DOHH2 (cell line): ENCODE measurements at regions not wholly inside any gene's neighbourhood (a gene's known extent, or its start where the extent isn't known, plus 50 kb on each side); places are given as distances from the start of the nearest gene placed in this dataset.

ENCODE experiments used
- EZH2phosphoT487 ChIP-seq: fragments of 200-600 bp; sonication (generic); IDR thresholded peaks from 2 replicates; pipeline ENCODE4 v1.6.1; 2017; ENCODE audit warnings: borderline replicate concordance, mild to moderate bottlenecking, antibody characterized with exemption, low read length, moderate library complexity, mixed read lengths
- TF ChIP-seq, protein P1 (sequence below): fragments of 200-600 bp; sonication (generic); IDR thresholded peaks from one replicate; pipeline ENCODE4 v1.5.1; 2014; ENCODE audit warnings: antibody characterized with exemption, mild to moderate bottlenecking, low read depth, low read length; ENCODE audit not compliant: poor library complexity, severe bottlenecking

DNA sequence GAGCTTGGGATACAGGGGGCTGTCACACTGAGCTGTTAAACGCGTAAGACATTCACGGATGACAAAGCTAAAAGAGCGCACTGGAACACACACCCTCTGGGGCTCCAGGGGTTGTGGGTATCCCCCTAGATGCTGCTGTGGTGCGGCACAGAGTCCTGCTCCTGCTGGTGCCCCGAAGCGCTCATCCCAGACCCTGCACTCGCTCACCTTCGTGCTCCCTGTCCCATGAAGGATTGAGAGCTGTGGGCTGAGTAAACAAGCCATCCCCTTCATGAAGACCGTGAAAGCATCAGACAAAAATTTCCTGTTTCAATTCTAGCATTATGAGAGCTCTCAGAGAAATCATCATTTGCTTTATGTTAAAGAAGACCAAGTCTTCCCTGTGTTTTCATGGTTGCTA, 463.5 kb upstream of the ADGRL2 start:
- TF ChIP-seq, protein P1, sequence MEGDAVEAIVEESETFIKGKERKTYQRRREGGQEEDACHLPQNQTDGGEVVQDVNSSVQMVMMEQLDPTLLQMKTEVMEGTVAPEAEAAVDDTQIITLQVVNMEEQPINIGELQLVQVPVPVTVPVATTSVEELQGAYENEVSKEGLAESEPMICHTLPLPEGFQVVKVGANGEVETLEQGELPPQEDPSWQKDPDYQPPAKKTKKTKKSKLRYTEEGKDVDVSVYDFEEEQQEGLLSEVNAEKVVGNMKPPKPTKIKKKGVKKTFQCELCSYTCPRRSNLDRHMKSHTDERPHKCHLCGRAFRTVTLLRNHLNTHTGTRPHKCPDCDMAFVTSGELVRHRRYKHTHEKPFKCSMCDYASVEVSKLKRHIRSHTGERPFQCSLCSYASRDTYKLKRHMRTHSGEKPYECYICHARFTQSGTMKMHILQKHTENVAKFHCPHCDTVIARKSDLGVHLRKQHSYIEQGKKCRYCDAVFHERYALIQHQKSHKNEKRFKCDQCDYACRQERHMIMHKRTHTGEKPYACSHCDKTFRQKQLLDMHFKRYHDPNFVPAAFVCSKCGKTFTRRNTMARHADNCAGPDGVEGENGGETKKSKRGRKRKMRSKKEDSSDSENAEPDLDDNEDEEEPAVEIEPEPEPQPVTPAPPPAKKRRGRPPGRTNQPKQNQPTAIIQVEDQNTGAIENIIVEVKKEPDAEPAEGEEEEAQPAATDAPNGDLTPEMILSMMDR = no peak
- TF ChIP-seq EZH2phosphoT487 = no peak
